Stomach smooth muscle (tissue), 2 donors: ENCODE measurements at regions not wholly inside any gene's neighbourhood (a gene's known extent, or its start where the extent isn't known, plus 50 kb on each side); places are given as distances from the start of the nearest gene placed in this dataset.
A peak's percentile ranks its signal among the peaks of the same experiment; 100 is the strongest.
"Not testable (repeated sequence)": the region's sequence is repeated elsewhere in the genome, so short reads cannot be mapped to it uniquely, and the experiment has no call there.

Source experiments
- H3K27ac ChIP-seq: one replicate; pipeline ENCODE4 v1.7.0; 2013; ENCODE audit warnings: mild to moderate bottlenecking, low read length, inconsistent platforms
- H3K27me3 ChIP-seq, 2 donors: one replicate each; pipeline ENCODE4 v1.7.0; 2013; ENCODE audit warnings: low read length in 2 of 2; ENCODE audit not compliant: insufficient read depth in 2 of 2, control insufficient read depth in 1 of 2
- H3K36me3 ChIP-seq, 2 donors: one replicate each; pipeline ENCODE4 v1.7.0; 2013; ENCODE audit warnings: low read length in 2 of 2; ENCODE audit not compliant: control insufficient read depth in 2 of 2, insufficient read depth in 2 of 2
- H3K4me1 ChIP-seq: one replicate; pipeline ENCODE4 v1.7.0; 2013; ENCODE audit warnings: low read length; ENCODE audit not compliant: control insufficient read depth, insufficient read depth
- H3K4me3 ChIP-seq, 2 donors: one replicate each; pipeline ENCODE4 v1.7.0; 2013; ENCODE audit warnings: low read length in 2 of 2
- H3K9ac ChIP-seq, 2 donors: one replicate each; pipeline ENCODE4 v1.7.0; 2013; ENCODE audit warnings: low read length in 2 of 2, mild to moderate bottlenecking in 1 of 2
- H3K9me3 ChIP-seq, 2 donors: one replicate each; pipeline ENCODE4 v1.7.0; 2013; ENCODE audit warnings: low read length in 2 of 2; ENCODE audit not compliant: control insufficient read depth in 2 of 2
- donor health status: healthy.
- donor health status: Pancreatic carcinoma.

DNA sequence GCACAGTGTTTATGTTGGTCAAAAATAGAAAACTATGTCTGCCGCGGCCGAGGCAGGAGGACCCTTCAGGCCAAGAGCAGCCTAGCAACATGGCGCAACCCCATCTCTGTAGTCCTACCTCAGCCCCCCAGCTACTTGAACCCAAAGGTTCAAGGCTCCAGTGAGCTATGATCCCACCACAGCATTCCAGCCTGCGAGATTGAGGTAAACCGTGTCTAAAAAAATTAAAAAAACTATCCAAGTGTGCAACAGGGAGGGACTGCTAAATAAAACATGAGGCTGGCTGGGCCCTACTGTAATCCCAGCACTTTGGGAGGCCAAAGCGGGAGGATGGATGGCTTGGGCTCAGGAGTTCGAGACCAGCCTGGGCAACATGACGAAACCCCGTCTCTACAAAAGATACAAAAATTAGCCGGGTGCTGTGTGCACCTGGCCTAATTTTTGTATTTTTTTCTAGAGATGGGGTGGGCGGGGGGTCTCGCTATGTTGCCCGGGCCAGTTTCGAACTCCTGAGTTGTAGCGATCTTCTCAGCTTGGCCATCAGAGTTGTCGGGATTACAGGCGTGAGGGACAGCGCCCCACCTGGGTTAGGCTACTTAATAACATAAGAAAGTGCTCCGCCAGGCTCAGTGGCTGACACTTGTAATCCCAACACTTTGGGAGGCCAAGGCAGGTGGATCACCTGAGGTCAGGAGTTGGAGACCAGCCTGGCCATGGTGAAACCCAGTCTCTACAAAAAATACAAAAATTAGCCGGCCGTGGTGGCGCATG, 309.4 kb downstream of the ZNF37A start:
- not testable (repeated sequence) for H3K4me1 ChIP-seq, H3K36me3 ChIP-seq, H3K27me3 ChIP-seq, H3K9me3 ChIP-seq
- H3K27ac ChIP-seq: peak overlapping the region; percentile 92
- H3K9ac ChIP-seq: peak overlapping the region; percentile 80 to 84
- H3K4me3 ChIP-seq: peak overlapping the region; percentile 67 to 72

GRCh38 chr10:38423634-38424033, 329.5 kb downstream of the ZNF37A start:
- H3K4me3 ChIP-seq, H3K27ac ChIP-seq, H3K36me3 ChIP-seq, H3K27me3 ChIP-seq, H3K9me3 ChIP-seq, H3K9ac ChIP-seq, H3K4me1 ChIP-seq: not testable (repeated sequence)

DNA sequence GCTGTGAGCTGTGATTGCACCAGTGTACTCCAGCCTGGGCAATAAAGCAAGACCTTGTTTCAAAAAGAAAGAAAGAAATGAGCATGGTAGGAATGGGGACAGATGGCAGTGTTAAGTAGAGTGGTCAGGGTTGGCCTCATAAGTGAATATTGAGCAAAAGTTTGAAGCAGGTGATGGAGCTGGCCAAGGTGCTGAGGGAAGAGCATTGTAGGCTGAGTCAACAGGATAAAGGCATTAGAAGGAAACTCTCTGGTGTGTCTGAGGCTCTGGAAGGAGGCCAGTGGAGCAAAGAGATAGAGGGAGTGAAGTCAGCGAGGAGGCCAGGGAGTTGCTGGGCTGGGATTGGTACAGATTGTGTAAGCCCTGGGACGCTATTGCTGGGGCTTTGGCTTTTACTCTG, 336.1 kb downstream of the ZNF37A start:
- H3K27me3 ChIP-seq, H3K36me3 ChIP-seq, H3K9ac ChIP-seq, H3K4me3 ChIP-seq, H3K9me3 ChIP-seq, H3K4me1 ChIP-seq, H3K27ac ChIP-seq: not testable (repeated sequence)

DNA sequence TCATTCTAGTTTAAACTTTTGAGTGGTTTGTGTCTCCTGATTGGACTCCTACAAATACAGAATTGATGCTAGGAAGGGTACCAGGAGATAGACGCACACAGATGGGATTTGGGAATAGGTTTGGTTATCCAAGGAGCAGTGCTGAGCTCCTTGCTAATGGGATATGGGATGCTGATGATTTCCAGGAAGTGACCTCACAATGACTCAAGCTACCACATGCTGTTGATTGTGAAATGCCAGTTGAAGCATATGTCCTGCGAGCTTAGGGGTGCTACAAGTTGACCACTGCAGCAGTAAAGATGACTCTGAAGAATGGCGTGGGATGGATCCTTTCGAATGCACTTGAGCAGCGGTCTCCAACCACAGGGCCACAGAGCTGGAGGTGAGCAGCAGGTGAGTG, 343.2 kb downstream of the ZNF37A start:
- H3K27ac ChIP-seq, H3K9me3 ChIP-seq: not testable (repeated sequence)

DNA sequence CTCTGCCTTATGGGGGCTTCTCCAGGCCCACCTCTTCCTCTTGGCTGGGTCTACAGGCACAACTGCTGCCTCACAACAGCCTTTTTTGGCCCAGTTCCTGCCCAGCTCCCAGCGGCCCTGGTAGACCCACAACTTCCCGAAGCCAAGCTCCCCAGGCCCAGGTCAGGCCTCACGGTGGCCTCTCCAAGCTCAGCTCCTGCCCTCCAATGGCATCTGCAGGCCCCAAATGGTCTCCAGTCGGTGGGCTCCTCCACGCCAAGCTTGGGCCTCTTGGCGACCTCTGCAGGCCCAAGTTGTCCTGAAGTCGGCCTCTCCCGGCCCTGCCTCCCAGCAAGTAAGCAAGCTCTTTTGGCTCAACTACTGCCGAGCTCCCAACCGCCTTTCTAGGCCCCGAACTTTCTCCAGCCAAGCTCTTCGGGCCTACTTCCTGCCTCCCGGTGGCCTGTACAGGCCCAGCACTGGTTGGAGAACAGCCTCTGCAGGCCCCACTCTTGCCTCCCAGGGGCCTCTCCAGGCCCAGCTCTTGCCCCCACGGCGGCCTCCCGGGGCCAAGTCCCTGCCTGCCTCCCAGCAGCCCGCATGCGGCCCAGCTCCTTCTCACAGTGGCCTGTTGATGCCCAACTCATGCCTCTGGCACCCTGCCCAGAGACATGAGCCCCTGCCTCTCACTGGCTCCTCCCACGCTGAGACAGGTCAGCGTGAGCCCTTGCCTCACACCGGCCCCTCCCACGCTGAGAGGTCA, 354.6 kb downstream of the ZNF37A start:
- H3K9ac ChIP-seq, H3K9me3 ChIP-seq, H3K4me1 ChIP-seq, H3K4me3 ChIP-seq, H3K27me3 ChIP-seq, H3K27ac ChIP-seq, H3K36me3 ChIP-seq: not testable (repeated sequence)

More for the DNA sequence above, 343.2 kb downstream of the ZNF37A start:
- H3K4me3 ChIP-seq, H3K36me3 ChIP-seq, H3K9ac ChIP-seq, H3K27me3 ChIP-seq, H3K4me1 ChIP-seq: not testable (repeated sequence)

GRCh38 chr10:38449618-38450017, 355.5 kb downstream of the ZNF37A start:
- H3K4me1 ChIP-seq, H3K36me3 ChIP-seq, H3K4me3 ChIP-seq, H3K9me3 ChIP-seq, H3K27me3 ChIP-seq, H3K27ac ChIP-seq, H3K9ac ChIP-seq: not testable (repeated sequence)

DNA sequence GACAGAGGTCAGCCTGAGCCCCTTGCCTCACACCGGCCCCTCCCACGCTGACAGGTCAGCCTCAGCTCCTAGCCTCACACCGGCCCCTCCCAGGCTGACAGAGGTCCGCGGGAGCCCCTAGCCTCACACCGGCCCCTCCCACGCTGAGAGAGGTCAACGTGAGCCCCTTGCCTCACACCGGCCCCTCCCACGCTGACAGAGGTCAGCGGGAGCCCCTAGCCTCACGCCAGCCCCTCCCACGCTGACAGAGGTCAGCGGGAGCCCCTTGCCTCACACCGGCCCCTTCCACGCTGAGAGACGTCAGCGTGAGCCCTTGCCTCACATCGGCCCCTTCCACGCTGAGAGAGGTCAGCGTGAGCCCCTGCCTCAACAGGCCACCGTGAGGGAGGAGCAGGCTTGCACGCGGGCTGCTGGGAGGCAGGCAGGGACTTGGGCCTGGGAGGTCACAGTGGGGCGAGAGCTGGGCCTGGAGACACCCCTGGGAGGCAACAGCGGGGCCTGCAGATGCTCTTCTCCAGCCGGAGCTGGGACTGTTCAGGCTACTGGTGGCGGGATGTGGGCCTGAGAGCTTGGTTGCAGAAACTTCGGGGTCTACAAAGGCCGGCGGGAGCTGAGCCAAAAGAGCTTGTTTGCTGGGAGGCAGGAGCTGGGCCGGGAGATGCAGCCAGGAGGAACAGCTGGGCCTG, 356.4 kb downstream of the ZNF37A start:
- H3K27ac ChIP-seq, H3K36me3 ChIP-seq, H3K9me3 ChIP-seq, H3K4me1 ChIP-seq, H3K4me3 ChIP-seq, H3K27me3 ChIP-seq, H3K9ac ChIP-seq: not testable (repeated sequence)

- not testable (repeated sequence) for H3K36me3 ChIP-seq, H3K4me3 ChIP-seq, H3K9me3 ChIP-seq, H3K27me3 ChIP-seq, H3K9ac ChIP-seq, H3K27ac ChIP-seq, H3K4me1 ChIP-seq
Observed at GRCh38 chr10:38451306-38451967, 357.3 kb downstream of the ZNF37A start.
